H1 (cell line): ENCODE measurements at regions not wholly inside any gene's neighbourhood (a gene's known extent, or its start where the extent isn't known, plus 50 kb on each side); places are given as distances from the start of the nearest gene placed in this dataset.

Source experiments
- KDM1A ChIP-seq: fragments of 200-600, 300-600 bp; sonication (generic); IDR thresholded peaks from 2 replicates; pipeline ENCODE4 v1.7.1; 2016; ENCODE audit warnings: mild to moderate bottlenecking, low read length, borderline replicate concordance
- SAP30 ChIP-seq: fragments of 300-600 bp; sonication (generic); IDR thresholded peaks from 2 replicates; pipeline ENCODE4 v1.7.1; 2012; ENCODE audit warnings: low read length, moderate library complexity, mild to moderate bottlenecking, inconsistent platforms; ENCODE audit not compliant: insufficient read depth, insufficient replicate concordance
- TCF12 ChIP-seq: IDR thresholded peaks from 2 replicates; pipeline ENCODE4 v1.6.1; 2011; ENCODE audit warnings: low read depth, mild to moderate bottlenecking, low read length
- TEAD4 ChIP-seq: IDR thresholded peaks from 2 replicates; pipeline ENCODE4 v1.6.1; 2012; ENCODE audit warnings: low read depth, low read length, inconsistent platforms, mixed read lengths
- TF ChIP-seq, protein P1 (sequence below): IDR thresholded peaks from 2 replicates; pipeline ENCODE4 v1.6.1; 2012; ENCODE audit warnings: inconsistent platforms

DNA sequence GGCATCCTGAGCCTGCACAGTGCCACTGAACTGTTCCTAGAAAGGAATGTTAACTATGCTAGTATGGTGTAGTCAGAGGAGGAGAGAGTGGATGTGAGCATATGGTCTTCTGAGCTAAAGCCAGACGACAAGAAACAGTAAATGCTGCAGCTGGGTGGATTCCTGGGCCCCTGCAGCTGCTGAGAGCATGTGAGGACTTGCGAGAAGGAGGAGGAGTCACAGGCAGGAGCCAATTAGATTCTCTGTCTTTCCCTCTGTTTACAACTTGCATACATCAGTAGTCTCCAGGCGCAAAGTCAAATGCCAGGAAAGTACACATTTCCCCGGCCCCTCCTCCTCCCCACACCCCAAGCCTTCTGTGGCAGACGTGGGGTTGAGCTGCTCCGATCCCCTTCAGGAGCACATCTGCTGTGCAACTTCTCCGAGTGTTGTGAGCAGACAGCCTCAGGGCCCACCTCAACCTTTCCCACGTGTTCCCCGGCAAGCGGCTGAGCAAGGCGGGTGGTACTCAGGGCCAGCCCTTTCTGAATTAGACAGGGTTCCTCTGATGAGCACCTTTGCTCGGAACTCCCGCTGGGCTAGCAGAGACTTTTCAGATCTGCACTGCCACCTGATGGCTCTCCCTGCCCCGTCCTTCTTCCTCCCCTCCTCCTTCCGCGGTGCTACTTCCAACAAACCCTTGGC, 108.7 kb upstream of the ATP6AP2 start (continued):
- TF ChIP-seq, protein P1, sequence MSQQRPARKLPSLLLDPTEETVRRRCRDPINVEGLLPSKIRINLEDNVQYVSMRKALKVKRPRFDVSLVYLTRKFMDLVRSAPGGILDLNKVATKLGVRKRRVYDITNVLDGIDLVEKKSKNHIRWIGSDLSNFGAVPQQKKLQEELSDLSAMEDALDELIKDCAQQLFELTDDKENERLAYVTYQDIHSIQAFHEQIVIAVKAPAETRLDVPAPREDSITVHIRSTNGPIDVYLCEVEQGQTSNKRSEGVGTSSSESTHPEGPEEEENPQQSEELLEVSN = peak; percentile 63; the same call in 1 of the 2 replicates
- TF ChIP-seq TEAD4 (no peak), TCF12 (no peak), SAP30 (no peak), KDM1A (no peak)
